Ovary (tissue), 7 donors: ENCODE measurements at regions not wholly inside any gene's neighbourhood (a gene's known extent, or its start where the extent isn't known, plus 50 kb on each side); places are given as distances from the start of the nearest gene placed in this dataset.

Source experiments
- DNase-seq, 5 donors: peaks; one replicate each; pipeline ENCODE4 v3.0.0-alpha.2; 2019 to 2020
- H3K27ac ChIP-seq, 2 donors: fragments of 200-600 bp; one replicate each; pipeline versions ENCODE4 v1.5.1 to v1.8.0; 2019 to 2022
- H3K27me3 ChIP-seq: fragments of 200-600 bp; one replicate; pipeline ENCODE4 v1.8.0; 2022
- H3K36me3 ChIP-seq: fragments of 200-600 bp; sonication (generic); one replicate; pipeline ENCODE4 v1.5.1; 2019
- H3K4me1 ChIP-seq: one replicate; pipeline ENCODE4 v1.8.1; 2013; ENCODE audit warnings: mild to moderate bottlenecking, moderate library complexity; ENCODE audit not compliant: insufficient read depth
- H3K4me3 ChIP-seq: fragments of 200-600 bp; sonication (generic); one replicate; pipeline ENCODE4 v1.5.1; 2017
- H3K9me3 ChIP-seq, 2 donors: fragments of 200-600 bp in 1 of 2; sonication (generic) in 1 of 2; one replicate each; pipeline versions ENCODE4 v1.5.1 to v1.8.1; 2013 to 2019; ENCODE audit warnings: mild to moderate bottlenecking in 1 of 2, moderate library complexity in 1 of 2
- CTCF ChIP-seq, 3 donors: fragments of 450-650 bp in 2 of 3; fragments of 200-600 bp in 1 of 3; IDR thresholded peaks; one replicate each; pipeline versions ENCODE4 v1.5.1 to v1.8.0; 2016 to 2022; ENCODE audit warnings: antibody characterized with exemption in 3 of 3, mild to moderate bottlenecking in 1 of 3
- EP300 ChIP-seq: sonication (generic); formaldehyde crosslinking; IDR thresholded peaks from one replicate; pipeline ENCODE4 v1.6.1; 2017; ENCODE audit warnings: antibody characterized with exemption
- POLR2A ChIP-seq: fragments of 450-650 bp; IDR thresholded peaks from one replicate; pipeline ENCODE4 v1.6.1; 2017; ENCODE audit warnings: antibody characterized with exemption, mild to moderate bottlenecking, moderate library complexity
- WGBS, 3 donors: extraction: QIAGEN DNeasy Blood & Tissue Kit in 1 of 3; methylation state at CpG; one replicate each; pipeline versions ENCODE4 v1.1.5 to v1.1.7; 2013 to 2017; 5-methylcytosine and 5-hydroxymethylcytosine counted together
- intact Hi-C, 4 donors: fragments of 100-400 bp; cut with DNase I; formaldehyde crosslinking; loops; one replicate each; pipeline versions ENCODE4 v1.11.0 to v1.15.1; 2022 to 2023
- donor health status: DM: no; HTN: no; CAD: no; lungs with moderate emphysema.
- donor health status: DM: no; HTN: no; CAD: no.
- donor health status: Bipolar disorder and iron deficiency.
- donor health status: DM: no; HTN: no; CAD: no.
- donor health status: DM: yes; HTN: yes; CAD: no.

GRCh38 chr13:107138486-107138885 is 570.5 kb upstream of the ARGLU1 start:
- DNase-seq, result no peak

GRCh38 chr13:107133950-107134349 is 566.0 kb upstream of the ARGLU1 start:
- 55 to 65% (median 56%) methylated on average over 5 of the region's 5 CpGs for WGBS, 3 donors

More at GRCh38 chr13:107138486-107138885, 570.5 kb upstream of the ARGLU1 start:
- Histone ChIP-seq H3K9me3 (no peaks in the 10 kb centered on the region), H3K4me1 (no peaks in the 10 kb centered on the region), H3K4me3 (no peak overlapping the region), H3K27me3 (no peaks in the 10 kb centered on the region), H3K36me3 (no peaks in the 10 kb centered on the region), H3K27ac (no peak overlapping the region)
- WGBS, 3 donors, result 20 to 38% (median 35%) methylated on average over 1 of the region's 1 CpG
- TF ChIP-seq EP300 (no peak), CTCF (IDR thresholded peaks at IDR 0.05) (no peak), POLR2A (no peak)
- intact Hi-C loops, result no loop called here

GRCh38 chr13:107130566-107130965 is 562.6 kb upstream of the ARGLU1 start:
- Histone ChIP-seq H3K4me3 (no peak overlapping the region), H3K9me3 (no peaks in the 10 kb centered on the region), H3K27me3 (no peaks in the 10 kb centered on the region), H3K36me3 (no peaks in the 10 kb centered on the region), H3K27ac (no peak overlapping the region), H3K4me1 (no peaks in the 10 kb centered on the region)
- 85 to 100% (median 92%) methylated on average over 1 of the region's 1 CpG for WGBS, 3 donors
- TF ChIP-seq POLR2A, result no peak
- no peak for TF ChIP-seq CTCF (IDR thresholded peaks at IDR 0.05)
- TF ChIP-seq EP300, result no peak
- DNase-seq, result no peak
- intact Hi-C loops, result no loop called here

More at GRCh38 chr13:107133950-107134349, 566.0 kb upstream of the ARGLU1 start:
- no peaks in the 10 kb centered on the region for H3K27me3 ChIP-seq
- no peaks in the 10 kb centered on the region for H3K4me1 ChIP-seq
- no peaks in the 10 kb centered on the region for H3K36me3 ChIP-seq
- H3K27ac ChIP-seq, result no peak overlapping the region
- no peak overlapping the region for H3K4me3 ChIP-seq
- TF ChIP-seq CTCF (IDR thresholded peaks at IDR 0.05) (no peak), POLR2A (no peak), EP300 (no peak)
- intact Hi-C loops, result no loop called here
- no peaks in the 10 kb centered on the region for H3K9me3 ChIP-seq
- DNase-seq, result no peak

GRCh38 chr13:107124730-107125129 is 556.8 kb upstream of the ARGLU1 start:
- no peak overlapping the region for H3K27ac ChIP-seq
- DNase-seq, result no peak
- 49 to 57% (median 53%) methylated on average over 5 of the region's 5 CpGs for WGBS, 3 donors
- intact Hi-C loops, result no loop called here
- H3K4me3 ChIP-seq, result no peak overlapping the region
- no peaks in the 10 kb centered on the region for H3K4me1 ChIP-seq
- H3K36me3 ChIP-seq, result no peaks in the 10 kb centered on the region
- H3K9me3 ChIP-seq, result no peaks in the 10 kb centered on the region
- TF ChIP-seq EP300 (no peak), CTCF (IDR thresholded peaks at IDR 0.05) (no peak), POLR2A (no peak)
- H3K27me3 ChIP-seq, result no peaks in the 10 kb centered on the region
